Testis (tissue), 2 donors: ENCODE measurements at regions not wholly inside any gene's neighbourhood (a gene's known extent, or its start where the extent isn't known, plus 50 kb on each side); places are given as distances from the start of the nearest gene placed in this dataset.

Experiments
- DNase-seq: peaks from one replicate; pipeline ENCODE4 v3.0.0-alpha.2; 2019
- H3K27ac ChIP-seq, 2 donors: fragments of 200-600 bp; sonication (generic); one replicate each; pipeline ENCODE4 v1.5.1; 2019
- H3K27me3 ChIP-seq: fragments of 200-600 bp; sonication (generic); one replicate; pipeline ENCODE4 v1.5.1; 2019
- H3K36me3 ChIP-seq: fragments of 200-600 bp; sonication (generic); one replicate; pipeline ENCODE4 v1.5.1; 2017; ENCODE audit warnings: low read depth; ENCODE audit errors: missing control alignments
- H3K4me1 ChIP-seq: fragments of 200-600 bp; sonication (generic); one replicate; pipeline ENCODE4 v1.5.1; 2019
- H3K4me3 ChIP-seq, 2 donors: fragments of 200-600 bp; sonication (generic); one replicate each; pipeline ENCODE4 v1.5.1; 2017 to 2019
- H3K9me3 ChIP-seq: fragments of 200-600 bp; sonication (generic); one replicate; pipeline ENCODE4 v1.5.1; 2017
- CTCF ChIP-seq, 3 experiments: fragments of 450-650 bp in 2 of 3; fragments of 200-600 bp in 1 of 3; sonication (generic) in 1 of 3; IDR thresholded peaks; one replicate each; pipeline ENCODE4 v1.5.1; 2016 to 2019; ENCODE audit warnings: antibody characterized with exemption in 3 of 3, mild to moderate bottlenecking in 2 of 3, moderate library complexity in 1 of 3
- POLR2A ChIP-seq: fragments of 450-650 bp; IDR thresholded peaks from one replicate; pipeline ENCODE4 v1.6.1; 2017; ENCODE audit warnings: antibody characterized with exemption, mild to moderate bottlenecking, moderate library complexity
- WGBS, 2 donors: methylation state at CpG; one replicate each; pipeline ENCODE4 v1.1.5; 2018; 5-methylcytosine and 5-hydroxymethylcytosine counted together
- intact Hi-C: fragments of 100-400 bp; cut with DNase I; formaldehyde crosslinking; loops from one replicate; pipeline ENCODE4 v1.15.1; 2023; ENCODE audit warnings: low total_unique reads

GRCh38 chr3:176058856-176059255 lies 1138.4 kb downstream of the TBL1XR1 start:
- no peaks in the 10 kb centered on the region for H3K9me3 ChIP-seq
- no peaks in the 10 kb centered on the region for H3K4me1 ChIP-seq
- TF ChIP-seq POLR2A (no peak), CTCF (IDR thresholded peaks at IDR 0.05) (no peak)
- intact Hi-C loops: no loop called here
- no peak for DNase-seq
- H3K27me3 ChIP-seq: no peaks in the 10 kb centered on the region
- H3K27ac ChIP-seq: no peak overlapping the region
- no peak overlapping the region for H3K4me3 ChIP-seq
- H3K36me3 ChIP-seq: no peaks in the 10 kb centered on the region

- no peaks in the 10 kb centered on the region for H3K36me3 ChIP-seq
- H3K9me3 ChIP-seq: no peaks in the 10 kb centered on the region
- no peaks in the 10 kb centered on the region for H3K27me3 ChIP-seq
- 84 to 88% methylated on average over 6 of the region's 6 CpGs for WGBS, 2 donors
- H3K4me1 ChIP-seq: no peaks in the 10 kb centered on the region
- H3K27ac ChIP-seq: no peak overlapping the region
- intact Hi-C loops: no loop called here
- no peak for TF ChIP-seq CTCF (IDR thresholded peaks at IDR 0.05)
- TF ChIP-seq POLR2A: no peak
- no peak for DNase-seq
- no peak overlapping the region for H3K4me3 ChIP-seq
Observed at GRCh38 chr3:176055836-176056235, 1141.4 kb downstream of the TBL1XR1 start.

- intact Hi-C loops: no loop called here
- no peak overlapping the region for H3K4me3 ChIP-seq
- 36 to 54% methylated on average over 7 of the region's 7 CpGs for WGBS, 2 donors
- no peaks in the 10 kb centered on the region for H3K36me3 ChIP-seq
- no peak for TF ChIP-seq POLR2A
- no peak for TF ChIP-seq CTCF (IDR thresholded peaks at IDR 0.05)
- H3K4me1 ChIP-seq: no peaks in the 10 kb centered on the region
- no peaks in the 10 kb centered on the region for H3K27me3 ChIP-seq
- no peak overlapping the region for H3K27ac ChIP-seq
- DNase-seq: no peak
- no peaks in the 10 kb centered on the region for H3K9me3 ChIP-seq
Observed at GRCh38 chr3:176051766-176052165, 1145.5 kb downstream of the TBL1XR1 start.

GRCh38 chr3:176046703-176047102 lies 1150.6 kb downstream of the TBL1XR1 start:
- DNase-seq: no peak
- Histone ChIP-seq H3K27me3 (no peaks in the 10 kb centered on the region), H3K4me1 (no peaks in the 10 kb centered on the region), H3K4me3 (no peak overlapping the region), H3K27ac (no peak overlapping the region), H3K36me3 (no peaks in the 10 kb centered on the region), H3K9me3 (no peaks in the 10 kb centered on the region)
- 92 to 97% methylated on average over 2 of the region's 2 CpGs for WGBS, 2 donors
- intact Hi-C loops: no loop called here
- TF ChIP-seq POLR2A (no peak), CTCF (IDR thresholded peaks at IDR 0.05) (no peak)

GRCh38 chr3:176041812-176042211 lies 1155.5 kb downstream of the TBL1XR1 start:
- H3K4me1 ChIP-seq: no peaks in the 10 kb centered on the region
- TF ChIP-seq CTCF (IDR thresholded peaks at IDR 0.05): no peak
- no peak for TF ChIP-seq POLR2A
- WGBS, 2 donors: 48 to 58% methylated on average over 2 of the region's 2 CpGs
- no peak overlapping the region for H3K27ac ChIP-seq
- DNase-seq: no peak
- H3K4me3 ChIP-seq: no peak overlapping the region
- no peaks in the 10 kb centered on the region for H3K9me3 ChIP-seq
- H3K36me3 ChIP-seq: no peaks in the 10 kb centered on the region
- intact Hi-C loops: no loop called here
- no peaks in the 10 kb centered on the region for H3K27me3 ChIP-seq
